ENCODE measurements at regions not wholly inside any gene's neighbourhood (a gene's known extent, or its start where the extent isn't known, plus 50 kb on each side); places are given as distances from the start of the nearest gene placed in this dataset.

DNA sequence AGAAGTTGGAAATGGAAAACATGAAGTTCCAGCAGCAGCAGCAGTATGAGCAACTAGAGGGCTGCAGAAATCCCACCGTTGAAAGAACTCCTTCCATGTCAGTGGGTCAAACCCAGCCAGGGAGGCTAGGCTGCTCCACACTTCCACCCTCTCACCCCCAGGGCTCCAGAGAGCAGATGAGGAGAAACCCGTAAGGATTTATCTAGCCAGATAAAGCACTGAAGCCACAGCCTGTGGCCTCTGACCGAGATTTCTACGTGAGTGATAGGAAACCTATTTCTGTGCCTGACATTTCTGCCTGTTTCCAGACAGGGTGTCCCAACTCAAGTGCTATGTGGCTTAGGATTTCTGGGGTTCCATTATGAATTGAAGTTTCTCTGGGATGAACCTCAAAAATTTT, 100.0 kb upstream of the EEA1 start:
- H3K9me3 ChIP-seq (ENCODE audit: control insufficient read depth, insufficient read depth, low read length): no peaks in the 10 kb centered on the region
- H3K4me1 ChIP-seq (ENCODE audit: control insufficient read depth, insufficient read depth, low read length): no peaks in the 10 kb centered on the region
- H3K27ac ChIP-seq (ENCODE audit: low read depth, low read length): no peak overlapping the region
- no peak overlapping the region for H3K4me3 ChIP-seq (ENCODE audit: low read depth, low read length)
- no peaks in the 10 kb centered on the region for H3K27me3 ChIP-seq (ENCODE audit: control insufficient read depth, insufficient read depth, low read length)
- no peaks in the 10 kb centered on the region for H3K36me3 ChIP-seq (ENCODE audit: control insufficient read depth, insufficient read depth, low read length)
- no peak overlapping the region for H3K9ac ChIP-seq (ENCODE audit: low read depth, low read length)

DNA sequence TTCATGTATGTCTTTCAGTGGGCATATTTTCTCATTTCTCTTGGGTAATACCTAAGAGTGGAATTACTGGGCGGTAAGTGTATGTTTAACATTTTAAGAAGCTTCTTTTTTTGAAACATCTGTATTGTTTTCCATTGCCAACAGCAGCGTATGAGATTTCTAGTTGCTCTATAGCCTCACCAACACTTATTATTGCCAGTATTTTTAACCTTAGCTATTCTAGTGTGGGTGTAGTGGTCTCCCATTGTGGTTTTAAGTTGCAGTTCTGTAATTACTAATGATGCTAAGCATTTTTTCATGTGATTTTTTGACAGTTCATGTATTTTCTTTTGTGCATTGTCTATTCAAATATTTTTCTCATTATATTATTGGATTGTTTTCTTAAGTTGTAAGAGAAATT, 101.9 kb upstream of the EEA1 start:
- Histone ChIP-seq H3K36me3 (ENCODE audit: control insufficient read depth, insufficient read depth, low read length) (no peaks in the 10 kb centered on the region), H3K27me3 (ENCODE audit: control insufficient read depth, insufficient read depth, low read length) (no peaks in the 10 kb centered on the region), H3K4me3 (ENCODE audit: low read depth, low read length) (no peak overlapping the region), H3K9me3 (ENCODE audit: control insufficient read depth, insufficient read depth, low read length) (no peaks in the 10 kb centered on the region), H3K27ac (ENCODE audit: low read depth, low read length) (no peak overlapping the region), H3K4me1 (ENCODE audit: control insufficient read depth, insufficient read depth, low read length) (no peaks in the 10 kb centered on the region), H3K9ac (ENCODE audit: low read depth, low read length) (no peak overlapping the region)

DNA sequence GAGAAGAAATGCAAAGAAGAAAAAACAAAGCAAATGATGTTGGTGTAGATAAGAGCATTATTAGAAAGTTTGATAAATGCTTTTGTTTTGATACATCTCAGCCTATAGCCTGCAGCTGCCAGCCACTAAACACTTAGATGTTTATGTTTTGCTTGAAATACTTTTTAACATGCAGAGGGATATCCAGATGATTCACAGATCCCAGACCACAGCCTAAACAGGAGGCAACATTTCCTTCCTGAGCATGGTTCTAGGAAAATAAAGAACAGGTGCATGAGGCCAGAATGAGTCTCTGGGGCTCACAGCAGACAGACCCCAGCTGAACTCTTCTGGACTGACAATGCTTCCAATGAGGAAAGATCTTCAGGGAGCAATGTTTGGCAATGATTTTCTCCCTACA, 103.7 kb upstream of the EEA1 start:
- H3K4me1 ChIP-seq (ENCODE audit: control insufficient read depth, insufficient read depth, low read length): no peaks in the 10 kb centered on the region
- H3K9me3 ChIP-seq (ENCODE audit: control insufficient read depth, insufficient read depth, low read length): no peaks in the 10 kb centered on the region
- no peaks in the 10 kb centered on the region for H3K36me3 ChIP-seq (ENCODE audit: control insufficient read depth, insufficient read depth, low read length)
- no peak overlapping the region for H3K9ac ChIP-seq (ENCODE audit: low read depth, low read length)
- no peak overlapping the region for H3K4me3 ChIP-seq (ENCODE audit: low read depth, low read length)
- H3K27me3 ChIP-seq (ENCODE audit: control insufficient read depth, insufficient read depth, low read length): no peaks in the 10 kb centered on the region
- no peak overlapping the region for H3K27ac ChIP-seq (ENCODE audit: low read depth, low read length)

DNA sequence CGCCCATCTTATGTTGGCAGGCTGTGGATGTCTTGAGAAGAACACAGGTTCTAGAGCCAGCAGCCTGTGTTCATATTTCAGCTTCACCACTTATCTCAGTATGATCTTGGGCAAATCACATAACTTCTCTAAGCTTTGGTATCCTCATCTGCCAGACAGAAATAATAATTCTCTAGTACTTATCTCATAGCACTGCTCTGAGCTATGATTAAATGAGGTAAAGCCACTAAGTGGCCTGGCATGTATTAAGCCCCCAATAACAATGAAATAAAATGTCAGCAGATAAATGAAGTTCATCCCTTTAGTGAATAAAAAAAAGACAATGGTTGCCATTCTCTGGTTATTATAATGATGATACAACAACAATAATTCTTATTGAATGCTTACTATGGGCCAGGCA, 104.9 kb upstream of the EEA1 start:
- Histone ChIP-seq H3K27ac (ENCODE audit: low read depth, low read length) (no peak overlapping the region), H3K4me1 (ENCODE audit: control insufficient read depth, insufficient read depth, low read length) (no peaks in the 10 kb centered on the region), H3K9me3 (ENCODE audit: control insufficient read depth, insufficient read depth, low read length) (no peaks in the 10 kb centered on the region), H3K27me3 (ENCODE audit: control insufficient read depth, insufficient read depth, low read length) (no peaks in the 10 kb centered on the region), H3K9ac (ENCODE audit: low read depth, low read length) (no peak overlapping the region), H3K4me3 (ENCODE audit: low read depth, low read length) (no peak overlapping the region), H3K36me3 (ENCODE audit: control insufficient read depth, insufficient read depth, low read length) (no peaks in the 10 kb centered on the region)

- no peak overlapping the region for H3K9ac ChIP-seq (ENCODE audit: low read depth, low read length)
- no peaks in the 10 kb centered on the region for H3K4me1 ChIP-seq (ENCODE audit: control insufficient read depth, insufficient read depth, low read length)
- no peaks in the 10 kb centered on the region for H3K27me3 ChIP-seq (ENCODE audit: control insufficient read depth, insufficient read depth, low read length)
- H3K9me3 ChIP-seq (ENCODE audit: control insufficient read depth, insufficient read depth, low read length): no peaks in the 10 kb centered on the region
- H3K36me3 ChIP-seq (ENCODE audit: control insufficient read depth, insufficient read depth, low read length): no peaks in the 10 kb centered on the region
- H3K27ac ChIP-seq (ENCODE audit: low read depth, low read length): no peak overlapping the region
- no peak overlapping the region for H3K4me3 ChIP-seq (ENCODE audit: low read depth, low read length)
These were observed 110.0 kb upstream of the EEA1 start for GRCh38 chr12:93039062-93039461.

- Histone ChIP-seq H3K36me3 (ENCODE audit: control insufficient read depth, insufficient read depth, low read length) (no peaks in the 10 kb centered on the region), H3K9ac (ENCODE audit: low read depth, low read length) (no peak overlapping the region), H3K9me3 (ENCODE audit: control insufficient read depth, insufficient read depth, low read length) (no peaks in the 10 kb centered on the region), H3K27ac (ENCODE audit: low read depth, low read length) (no peak overlapping the region), H3K27me3 (ENCODE audit: control insufficient read depth, insufficient read depth, low read length) (no peaks in the 10 kb centered on the region), H3K4me1 (ENCODE audit: control insufficient read depth, insufficient read depth, low read length) (no peaks in the 10 kb centered on the region), H3K4me3 (ENCODE audit: low read depth, low read length) (no peak overlapping the region)
These were observed 110.8 kb upstream of the EEA1 start for GRCh38 chr12:93039930-93040329.

- H3K36me3 ChIP-seq (ENCODE audit: control insufficient read depth, insufficient read depth, low read length): no peaks in the 10 kb centered on the region
- no peaks in the 10 kb centered on the region for H3K27me3 ChIP-seq (ENCODE audit: control insufficient read depth, insufficient read depth, low read length)
- no peak overlapping the region for H3K4me3 ChIP-seq (ENCODE audit: low read depth, low read length)
These were observed 111.3 kb upstream of the EEA1 start for GRCh38 chr12:93040367-93040766.

GRCh38 chr12:93041416-93041815, 112.3 kb upstream of the EEA1 start:
- Histone ChIP-seq H3K27me3 (ENCODE audit: control insufficient read depth, insufficient read depth, low read length) (no peaks in the 10 kb centered on the region), H3K4me1 (ENCODE audit: control insufficient read depth, insufficient read depth, low read length) (no peaks in the 10 kb centered on the region), H3K9me3 (ENCODE audit: control insufficient read depth, insufficient read depth, low read length) (no peaks in the 10 kb centered on the region), H3K27ac (ENCODE audit: low read depth, low read length) (no peak overlapping the region), H3K4me3 (ENCODE audit: low read depth, low read length) (no peak overlapping the region), H3K36me3 (ENCODE audit: control insufficient read depth, insufficient read depth, low read length) (no peaks in the 10 kb centered on the region), H3K9ac (ENCODE audit: low read depth, low read length) (no peak overlapping the region)

More at GRCh38 chr12:93040367-93040766, 111.3 kb upstream of the EEA1 start:
- Histone ChIP-seq H3K9me3 (ENCODE audit: control insufficient read depth, insufficient read depth, low read length) (no peaks in the 10 kb centered on the region), H3K27ac (ENCODE audit: low read depth, low read length) (no peak overlapping the region), H3K4me1 (ENCODE audit: control insufficient read depth, insufficient read depth, low read length) (no peaks in the 10 kb centered on the region), H3K9ac (ENCODE audit: low read depth, low read length) (no peak overlapping the region)

GRCh38 chr12:93042283-93042682, 113.2 kb upstream of the EEA1 start:
- Histone ChIP-seq H3K36me3 (ENCODE audit: control insufficient read depth, insufficient read depth, low read length) (no peaks in the 10 kb centered on the region), H3K9ac (ENCODE audit: low read depth, low read length) (no peak overlapping the region), H3K27ac (ENCODE audit: low read depth, low read length) (no peak overlapping the region), H3K4me1 (ENCODE audit: control insufficient read depth, insufficient read depth, low read length) (no peaks in the 10 kb centered on the region), H3K27me3 (ENCODE audit: control insufficient read depth, insufficient read depth, low read length) (no peaks in the 10 kb centered on the region), H3K9me3 (ENCODE audit: control insufficient read depth, insufficient read depth, low read length) (no peaks in the 10 kb centered on the region), H3K4me3 (ENCODE audit: low read depth, low read length) (no peak overlapping the region)

GRCh38 chr12:93042684-93043083, 113.6 kb upstream of the EEA1 start:
- Histone ChIP-seq H3K27me3 (ENCODE audit: control insufficient read depth, insufficient read depth, low read length) (no peaks in the 10 kb centered on the region), H3K27ac (ENCODE audit: low read depth, low read length) (no peak overlapping the region), H3K4me3 (ENCODE audit: low read depth, low read length) (no peak overlapping the region), H3K4me1 (ENCODE audit: control insufficient read depth, insufficient read depth, low read length) (no peaks in the 10 kb centered on the region), H3K36me3 (ENCODE audit: control insufficient read depth, insufficient read depth, low read length) (no peaks in the 10 kb centered on the region), H3K9me3 (ENCODE audit: control insufficient read depth, insufficient read depth, low read length) (no peaks in the 10 kb centered on the region), H3K9ac (ENCODE audit: low read depth, low read length) (no peak overlapping the region)

DNA sequence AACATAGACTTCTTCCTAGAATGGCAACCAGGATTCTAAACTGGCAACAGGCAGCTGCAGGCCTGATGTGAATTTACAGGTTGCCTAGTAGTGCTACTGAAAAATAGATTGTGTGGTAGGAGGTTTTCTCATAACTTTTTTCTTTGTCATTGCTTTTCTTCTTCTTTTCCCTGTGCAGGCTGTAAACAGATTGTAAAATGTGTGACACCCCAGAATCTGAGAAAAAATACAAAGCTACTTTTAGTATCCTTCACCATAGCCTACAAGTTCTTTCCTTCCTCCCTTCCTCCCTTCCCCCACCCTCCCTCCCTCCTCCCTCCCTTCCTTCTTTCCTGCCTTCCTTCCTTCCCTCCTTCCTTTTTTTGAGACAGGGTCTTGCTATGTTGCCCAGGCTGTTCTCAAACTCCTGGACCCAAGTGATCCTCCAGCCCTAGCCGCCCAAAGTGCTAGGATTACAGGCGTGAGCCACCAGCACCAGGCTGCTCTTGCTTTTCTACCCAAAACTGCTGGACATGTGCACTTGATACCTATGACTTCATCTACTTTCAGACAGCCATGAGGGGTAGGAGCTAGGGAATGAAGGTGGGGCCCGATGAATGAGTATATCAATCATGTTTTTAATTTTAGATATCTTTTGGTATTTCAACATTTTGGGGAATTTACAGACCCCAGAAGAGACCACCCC, 114.2 kb upstream of the EEA1 start:
- H3K9me3 ChIP-seq (ENCODE audit: control insufficient read depth, insufficient read depth, low read length): no peaks in the 10 kb centered on the region
- no peak overlapping the region for H3K4me3 ChIP-seq (ENCODE audit: low read depth, low read length)
- H3K4me1 ChIP-seq (ENCODE audit: control insufficient read depth, insufficient read depth, low read length): no peaks in the 10 kb centered on the region
- H3K27me3 ChIP-seq (ENCODE audit: control insufficient read depth, insufficient read depth, low read length): no peaks in the 10 kb centered on the region
- no peak overlapping the region for H3K9ac ChIP-seq (ENCODE audit: low read depth, low read length)
- H3K36me3 ChIP-seq (ENCODE audit: control insufficient read depth, insufficient read depth, low read length): no peaks in the 10 kb centered on the region
- H3K27ac ChIP-seq (ENCODE audit: low read depth, low read length): no peak overlapping the region

DNA sequence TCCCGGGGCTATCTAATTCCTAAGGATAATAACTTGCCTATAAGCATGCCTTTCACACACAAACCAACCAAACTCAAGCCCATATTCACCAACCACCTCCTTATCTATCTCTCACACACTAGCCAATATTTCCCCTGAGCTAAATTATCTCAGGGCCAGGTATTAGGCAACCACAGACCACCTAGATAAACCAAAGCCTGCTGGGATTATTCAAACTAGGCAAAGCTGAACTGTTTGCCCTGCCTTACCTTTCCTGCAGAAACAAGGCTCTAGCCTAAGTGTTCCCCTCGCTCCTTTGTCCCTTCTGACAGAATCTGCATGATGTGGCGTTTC, 114.7 kb upstream of the EEA1 start:
- Histone ChIP-seq H3K9ac (ENCODE audit: low read depth, low read length) (no peak overlapping the region), H3K27ac (ENCODE audit: low read depth, low read length) (no peak overlapping the region), H3K4me3 (ENCODE audit: low read depth, low read length) (no peak overlapping the region), H3K9me3 (ENCODE audit: control insufficient read depth, insufficient read depth, low read length) (no peaks in the 10 kb centered on the region), H3K36me3 (ENCODE audit: control insufficient read depth, insufficient read depth, low read length) (no peaks in the 10 kb centered on the region), H3K4me1 (ENCODE audit: control insufficient read depth, insufficient read depth, low read length) (no peaks in the 10 kb centered on the region), H3K27me3 (ENCODE audit: control insufficient read depth, insufficient read depth, low read length) (no peaks in the 10 kb centered on the region)
